HG02943 (cell line): ENCODE measurements at regions not wholly inside any gene's neighbourhood (a gene's known extent, or its start where the extent isn't known, plus 50 kb on each side); places are given as distances from the start of the nearest gene placed in this dataset.

Source experiments
- ATAC-seq: cut with Tn5 transposase; IDR thresholded peaks from one replicate; pipeline ENCODE4 v1.9.1; 2021; ENCODE audit warnings: mild to moderate bottlenecking, low read depth, moderate library complexity; ENCODE audit not compliant: unreplicated experiment

DNA sequence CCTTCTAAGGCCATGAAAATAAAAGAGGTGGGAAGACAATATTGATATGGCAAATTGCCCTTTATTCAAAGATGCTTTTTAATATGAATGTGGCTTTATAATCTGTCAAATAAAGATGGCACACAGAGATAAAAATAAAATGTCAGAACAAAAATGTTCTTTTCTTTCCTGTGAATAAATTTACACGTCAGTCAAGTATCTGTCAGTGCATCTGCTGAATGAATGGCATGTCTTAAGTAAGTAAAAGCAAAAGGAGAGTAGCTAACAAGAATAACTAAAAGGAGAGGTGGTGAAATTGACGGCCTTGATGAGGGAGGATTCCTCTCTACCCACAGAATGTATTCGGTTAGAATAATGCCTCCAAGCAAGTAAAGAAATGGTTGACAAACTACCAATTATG lies 1021.7 kb upstream of the GBE1 start:
- ATAC-seq = no peak

DNA sequence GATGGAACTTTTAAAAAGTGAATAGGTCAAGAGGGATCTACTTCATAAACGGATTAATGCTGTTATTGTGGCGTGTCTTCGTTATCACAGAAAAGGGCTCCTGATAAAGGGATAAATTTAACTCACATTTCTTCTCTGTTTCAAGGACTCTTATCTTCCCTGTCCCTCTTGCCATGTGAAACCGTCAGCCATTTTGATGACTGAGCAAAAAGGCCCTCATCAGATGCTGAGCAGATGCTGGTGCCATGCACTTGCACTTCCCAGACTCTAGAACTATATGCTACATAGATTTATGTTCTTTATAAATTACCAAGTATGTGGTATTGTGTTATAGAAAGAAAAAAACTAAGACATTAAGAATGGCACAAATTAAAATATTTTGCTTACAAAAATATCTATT lies 1011.8 kb upstream of the GBE1 start:
- ATAC-seq = no peak

DNA sequence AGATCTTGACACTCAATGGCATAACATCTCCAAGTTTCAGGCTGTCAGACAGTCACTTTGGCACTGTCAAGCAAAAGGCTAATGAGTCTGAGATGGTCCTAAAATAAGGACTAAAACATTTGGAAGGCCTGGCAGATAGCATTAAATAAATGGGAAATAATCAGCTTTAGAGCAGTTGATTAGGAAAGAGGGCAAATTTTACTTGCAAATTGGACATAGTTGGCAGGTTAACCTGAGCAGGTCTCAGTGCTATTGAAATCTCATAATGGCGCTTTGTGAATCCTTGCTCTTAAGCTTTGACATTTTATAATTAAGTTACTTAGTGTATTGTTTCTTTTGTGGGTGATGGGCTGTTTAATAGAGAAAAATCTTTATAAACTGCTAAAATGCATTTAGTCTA lies 1003.1 kb upstream of the GBE1 start:
- no peak for ATAC-seq

DNA sequence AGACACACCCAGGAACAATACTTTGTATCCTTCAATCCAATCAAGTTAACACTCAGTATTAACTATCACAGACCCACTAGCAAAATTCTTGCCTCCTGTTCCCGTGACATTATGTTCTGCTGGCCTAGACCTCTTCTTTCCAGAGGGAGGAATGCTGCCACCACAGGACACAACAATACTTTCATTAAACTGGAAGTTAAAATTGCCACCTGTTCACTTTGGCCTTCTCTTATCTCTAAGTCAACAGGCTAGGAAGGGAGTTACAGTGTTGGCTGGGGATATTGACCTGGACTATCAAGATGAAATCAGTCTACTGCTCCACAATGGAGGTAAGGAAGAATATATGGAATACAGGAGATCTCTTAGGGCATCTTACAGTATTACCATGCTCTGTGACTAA lies 1000.4 kb upstream of the GBE1 start:
- ATAC-seq = no peak

DNA sequence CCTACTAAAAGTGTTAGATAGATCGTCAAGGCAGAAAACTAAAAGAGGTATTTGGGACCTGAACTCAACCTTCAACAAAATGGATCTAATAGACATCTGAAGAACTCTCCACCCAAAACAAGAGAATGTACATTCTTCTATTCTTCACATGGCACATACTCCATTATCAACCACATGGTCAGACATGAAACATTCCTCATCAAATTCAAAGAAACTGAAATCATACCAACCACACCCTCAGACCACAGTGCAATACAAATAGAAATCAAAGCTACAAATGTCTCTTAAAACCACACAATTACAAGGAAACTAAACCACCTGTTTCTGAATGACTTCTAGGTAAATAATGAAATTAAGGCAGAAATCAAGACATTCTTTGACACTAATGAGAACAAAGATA lies 984.1 kb upstream of the GBE1 start:
- no peak for ATAC-seq

DNA sequence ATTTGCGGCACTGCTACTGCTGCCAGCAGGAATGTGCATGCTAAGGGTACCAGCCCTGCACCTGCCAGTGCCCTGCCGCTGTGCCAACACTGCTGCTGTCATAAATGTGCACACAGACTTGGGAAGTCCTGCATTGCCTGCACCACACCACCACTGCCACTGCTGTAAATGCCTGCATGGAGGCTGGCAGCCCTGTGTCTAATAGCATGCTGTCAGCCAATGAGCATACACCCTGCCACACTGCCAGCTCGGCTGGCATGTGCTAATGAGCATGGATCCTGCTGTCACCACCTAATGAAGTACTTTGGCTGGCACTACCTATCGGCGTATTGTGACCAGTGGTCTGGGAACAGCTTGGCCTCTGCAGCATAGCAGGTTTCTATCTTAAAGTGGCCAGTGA lies 981.8 kb upstream of the GBE1 start:
- no peak for ATAC-seq

DNA sequence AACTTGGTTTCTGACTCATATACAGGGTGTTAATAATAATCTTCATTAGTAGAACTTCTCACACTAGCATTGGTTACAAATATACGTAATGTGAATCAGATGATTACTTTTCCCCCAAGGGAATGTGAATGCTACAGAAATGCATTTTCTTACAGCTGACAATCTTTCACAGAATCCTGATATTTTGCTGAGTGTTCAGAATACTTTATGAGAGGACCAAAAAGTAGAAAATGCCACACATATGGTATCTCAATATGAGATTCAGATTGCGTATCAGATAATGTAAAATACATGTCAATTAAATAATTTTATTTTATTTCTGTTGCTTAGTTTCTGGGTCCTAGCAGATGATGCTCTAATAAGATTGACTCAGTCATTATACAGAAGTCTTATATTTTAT lies 979.9 kb upstream of the GBE1 start:
- no peak for ATAC-seq

DNA sequence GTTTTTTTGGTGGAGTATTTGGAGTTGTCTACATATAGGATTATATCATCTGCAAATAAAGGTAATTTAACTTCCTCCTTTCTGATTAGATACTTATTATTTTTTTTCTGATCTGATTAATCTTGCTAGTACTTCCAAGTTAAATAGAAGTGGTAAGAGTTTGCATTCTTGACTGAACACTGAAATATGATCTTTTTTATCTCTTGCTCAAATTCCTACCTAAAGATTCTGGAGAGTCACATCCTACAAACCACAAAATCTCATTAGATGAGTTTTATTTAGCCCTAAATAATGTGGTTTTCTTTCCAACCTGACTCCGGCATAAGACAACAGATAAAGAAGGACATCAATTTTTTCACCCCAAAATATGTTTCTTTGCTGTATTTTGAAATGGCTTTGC lies 977.9 kb upstream of the GBE1 start:
- no peak for ATAC-seq

DNA sequence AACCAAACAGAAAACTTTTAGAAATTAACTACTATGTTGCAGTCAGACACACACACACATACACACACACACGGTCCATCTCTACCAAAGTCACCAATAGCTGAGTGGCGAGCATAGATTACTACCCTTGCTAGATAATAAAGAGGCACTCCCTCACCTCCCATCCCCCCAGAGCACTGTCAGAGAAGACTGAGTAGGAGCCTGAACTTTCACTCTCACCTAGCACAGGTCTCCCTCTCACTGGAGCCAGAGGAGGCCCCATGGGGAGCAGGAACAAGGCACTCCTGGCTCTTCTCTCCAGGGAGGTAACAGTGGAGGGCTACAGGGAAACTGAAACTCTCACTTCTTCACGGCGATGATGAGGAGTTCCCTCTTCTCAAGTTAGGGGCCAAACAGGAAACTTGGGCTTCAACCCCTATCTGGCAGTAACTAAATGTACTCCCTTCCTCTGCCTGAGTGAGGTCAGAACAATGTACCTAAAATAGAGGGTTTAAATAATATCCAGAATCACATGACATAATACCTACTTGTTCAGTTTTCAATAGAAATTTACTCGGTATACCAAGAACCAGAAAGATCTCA lies 975.3 kb upstream of the GBE1 start:
- no peak for ATAC-seq

DNA sequence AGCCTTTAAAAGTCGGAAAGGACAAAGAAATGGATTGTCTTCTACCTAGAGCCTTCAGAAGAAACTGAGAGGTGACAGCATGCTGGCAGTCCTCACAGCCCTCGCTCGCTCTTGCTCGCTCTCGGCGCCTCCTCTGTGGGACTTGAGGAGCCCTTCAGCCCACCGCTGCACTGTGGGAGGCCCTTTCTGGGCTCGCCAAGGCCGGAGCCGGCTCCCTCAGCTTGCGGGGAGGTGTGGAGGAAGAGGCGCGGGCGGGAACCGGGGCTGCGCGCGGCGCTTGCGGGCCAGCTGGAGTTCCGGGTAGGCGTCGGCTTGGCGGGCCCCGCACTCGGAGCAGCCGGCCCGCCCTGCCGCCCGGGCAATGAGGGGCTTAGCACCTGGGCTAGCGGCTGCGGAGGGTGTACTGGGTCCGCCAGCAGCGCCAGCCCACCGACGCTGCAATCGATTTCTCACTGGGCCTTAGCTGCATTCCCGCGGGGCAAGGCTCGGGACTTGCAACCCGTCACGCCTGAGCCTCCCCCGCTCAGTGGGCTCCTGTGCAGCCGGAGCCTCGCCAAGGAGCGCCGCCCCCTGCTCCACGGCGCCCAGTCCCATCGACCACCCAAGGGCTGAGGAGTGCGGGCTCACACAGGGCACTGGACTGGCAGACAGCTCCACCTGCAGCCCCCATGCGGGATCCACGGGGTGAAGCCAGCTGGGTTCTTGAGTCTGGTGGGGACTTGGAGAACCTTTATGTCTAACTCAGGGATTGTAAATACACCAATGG lies 953.8 kb upstream of the GBE1 start:
- no peak for ATAC-seq

DNA sequence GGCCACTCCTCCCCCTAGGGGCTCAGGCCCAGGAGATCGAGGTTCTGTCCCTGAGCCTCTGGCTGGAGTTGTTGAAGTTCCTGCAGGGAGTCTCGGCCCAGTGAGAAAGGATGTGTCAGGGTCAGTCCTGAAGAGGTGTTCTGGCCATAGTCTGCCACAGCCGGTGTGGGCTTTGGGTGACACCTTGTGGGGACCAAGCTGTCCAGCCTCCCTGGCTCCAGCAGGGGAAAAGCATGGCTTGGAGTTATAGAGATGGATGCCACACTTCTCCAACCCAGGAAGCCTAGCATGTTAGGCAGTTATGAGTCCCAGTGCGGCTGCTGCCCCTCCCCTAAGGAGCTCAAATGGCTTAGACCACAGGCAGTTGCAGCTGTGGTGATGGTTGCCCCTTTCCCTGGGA lies 945.6 kb upstream of the GBE1 start:
- no peak for ATAC-seq

DNA sequence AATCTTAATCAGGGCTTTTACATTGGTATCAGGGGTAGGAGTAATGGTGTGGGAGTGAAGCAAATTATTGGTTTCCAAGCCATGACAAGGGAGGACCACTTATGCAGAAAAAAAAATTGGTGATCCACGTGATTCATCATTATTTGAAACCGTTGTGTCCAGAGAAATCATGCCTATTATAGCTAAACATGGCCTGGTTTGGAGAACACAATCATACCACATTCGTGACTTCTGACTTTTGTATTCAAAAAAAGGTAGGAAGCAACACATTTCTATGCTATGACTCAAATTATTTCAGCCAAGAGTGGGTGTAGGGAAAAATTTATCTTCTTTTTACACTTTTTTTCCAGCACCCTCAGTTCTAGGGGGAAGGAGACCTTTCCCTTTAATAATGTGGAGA lies 924.3 kb upstream of the GBE1 start:
- ATAC-seq = no peak

DNA sequence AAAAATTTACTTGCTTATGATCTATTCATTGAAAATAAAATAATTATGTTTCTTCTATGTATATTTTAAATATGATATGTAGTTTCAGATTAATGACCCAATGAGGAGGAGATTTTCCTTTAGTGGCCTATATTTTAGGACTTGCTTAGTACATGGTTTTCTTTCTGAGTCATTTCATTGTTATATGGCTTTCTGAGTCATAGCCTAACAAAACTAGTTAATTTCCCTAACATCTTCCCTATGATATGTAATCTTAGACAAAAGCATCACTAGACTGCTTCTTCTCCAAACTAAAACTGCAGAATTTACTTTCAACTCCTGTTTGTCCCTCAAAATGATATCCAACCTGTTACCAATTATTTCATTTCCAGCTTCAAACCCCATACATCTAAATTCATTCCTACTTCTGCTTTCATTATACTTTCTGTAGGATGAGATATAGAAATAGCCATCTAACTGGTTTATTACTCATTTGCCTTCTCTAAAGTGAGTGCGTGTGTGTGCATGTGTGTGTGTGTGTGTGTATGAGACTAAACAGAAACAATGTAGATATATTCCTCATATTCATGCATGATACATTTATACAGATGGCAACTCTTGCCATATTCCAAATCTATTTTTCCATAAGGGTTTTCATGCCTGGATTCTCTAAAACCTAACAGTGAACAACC lies 915.0 kb upstream of the GBE1 start:
- no peak for ATAC-seq

DNA sequence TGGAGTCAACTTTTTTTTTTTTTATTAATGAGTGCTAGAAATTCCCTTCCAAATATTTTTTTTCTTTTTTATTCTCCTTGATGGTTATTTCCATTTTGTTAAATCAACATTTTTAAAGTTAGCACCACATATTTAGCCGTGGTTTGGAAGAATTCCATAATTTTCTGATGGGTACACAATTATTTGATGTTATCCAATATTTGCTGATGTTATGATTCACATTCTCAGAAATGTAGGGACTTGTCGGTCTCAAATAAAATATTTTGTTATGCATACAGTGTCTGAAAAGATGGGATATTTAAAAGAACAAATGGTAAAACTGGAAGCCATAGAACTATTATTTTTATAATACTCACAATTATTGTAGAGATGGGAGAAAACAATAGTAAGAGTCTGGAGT lies 911.5 kb upstream of the GBE1 start:
- no peak for ATAC-seq

DNA sequence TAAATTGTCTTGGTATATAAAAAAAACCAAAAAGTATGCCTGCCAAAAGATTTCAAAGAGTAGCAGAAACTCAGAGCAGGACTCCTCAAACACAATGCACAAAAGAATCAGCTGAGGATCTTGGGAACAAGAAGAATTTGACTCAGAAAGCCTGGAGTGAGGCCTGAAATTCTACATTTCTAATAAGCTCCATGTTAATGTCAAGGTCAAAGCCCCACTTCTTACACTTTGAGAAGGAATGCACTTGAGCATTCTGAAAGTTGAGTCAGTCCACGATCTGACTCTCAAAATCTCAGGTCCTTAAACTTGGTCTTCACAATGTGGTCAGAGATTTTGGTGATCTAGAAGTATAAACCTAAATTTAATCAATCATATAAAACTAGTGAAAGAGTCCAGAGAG lies 910.0 kb upstream of the GBE1 start:
- ATAC-seq = no peak

DNA sequence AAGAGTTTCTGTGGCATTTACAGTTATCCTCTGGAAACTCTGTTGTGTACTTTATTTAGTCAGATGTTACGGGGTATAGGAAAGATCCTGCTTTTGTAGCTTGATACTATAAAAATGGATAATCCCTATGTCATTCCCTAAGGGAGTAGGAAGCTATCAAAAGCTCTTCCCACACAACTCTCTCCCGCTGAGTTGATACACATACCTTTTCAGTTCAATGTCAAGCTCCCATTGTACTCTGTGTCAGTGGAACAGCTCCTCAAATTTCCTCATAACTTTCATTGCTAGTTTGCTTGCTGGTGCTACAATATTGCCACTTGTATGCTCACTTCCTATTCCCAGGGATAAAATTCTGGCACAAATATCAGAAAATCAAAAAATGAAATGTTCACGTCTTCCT lies 893.3 kb upstream of the GBE1 start:
- ATAC-seq = no peak

DNA sequence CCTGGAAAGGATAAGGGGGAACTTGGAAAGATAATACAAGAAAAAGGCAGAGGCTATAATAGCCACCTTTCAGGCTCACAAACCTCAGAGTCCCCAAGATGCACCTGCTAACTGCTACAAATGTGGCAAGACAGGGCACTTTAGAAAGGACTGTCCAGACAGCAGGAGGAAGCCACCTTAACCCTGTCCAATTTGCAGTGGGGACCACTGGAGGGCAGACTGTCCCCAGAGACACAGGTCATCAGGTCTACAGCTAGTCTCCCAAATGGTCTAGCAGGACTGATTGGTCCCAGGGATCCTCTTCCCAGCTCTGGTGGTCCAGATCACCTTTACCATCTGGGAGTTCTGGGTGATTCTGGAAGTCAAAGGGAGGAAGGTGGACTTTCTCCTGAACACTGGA lies 882.5 kb upstream of the GBE1 start:
- no peak for ATAC-seq

DNA sequence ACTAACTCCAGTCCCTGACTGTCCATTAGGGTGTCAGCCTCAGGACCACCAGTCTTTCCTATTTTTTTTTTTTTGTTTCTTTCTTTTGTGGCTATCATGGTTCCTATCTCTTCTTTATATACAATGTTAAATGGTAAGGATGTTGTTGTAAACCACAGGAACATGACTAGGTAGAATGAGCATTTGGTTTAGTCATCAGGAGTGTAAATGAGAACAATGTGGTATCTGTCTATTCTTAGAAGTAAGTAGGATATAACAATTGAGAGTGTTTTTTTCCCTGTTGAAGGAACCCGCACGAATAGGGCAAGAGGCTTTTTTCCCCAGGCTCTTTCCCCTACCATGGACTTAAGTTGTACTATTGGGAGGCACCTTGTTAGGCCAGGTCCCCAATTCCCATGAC lies 880.3 kb upstream of the GBE1 start:
- no peak for ATAC-seq

DNA sequence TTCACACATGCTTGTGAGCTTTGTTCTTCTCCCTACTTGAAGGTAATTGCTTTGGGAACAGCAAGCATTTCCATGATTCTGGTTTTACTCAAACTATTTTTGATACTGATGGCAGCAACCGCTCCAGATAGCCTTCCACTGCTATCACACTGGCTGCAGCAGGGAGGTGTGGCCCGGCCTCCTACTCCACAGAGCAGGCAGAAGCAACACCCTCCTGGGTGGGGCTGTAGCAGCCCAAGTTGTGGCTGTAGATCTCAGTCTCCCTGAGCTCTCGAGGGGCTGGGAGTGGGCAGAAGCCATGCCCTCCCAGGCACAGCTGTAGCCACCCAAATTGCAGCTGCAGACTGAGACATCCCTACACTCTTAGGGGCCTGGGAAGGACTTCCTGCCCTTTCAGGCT lies 878.8 kb upstream of the GBE1 start:
- no peak for ATAC-seq

DNA sequence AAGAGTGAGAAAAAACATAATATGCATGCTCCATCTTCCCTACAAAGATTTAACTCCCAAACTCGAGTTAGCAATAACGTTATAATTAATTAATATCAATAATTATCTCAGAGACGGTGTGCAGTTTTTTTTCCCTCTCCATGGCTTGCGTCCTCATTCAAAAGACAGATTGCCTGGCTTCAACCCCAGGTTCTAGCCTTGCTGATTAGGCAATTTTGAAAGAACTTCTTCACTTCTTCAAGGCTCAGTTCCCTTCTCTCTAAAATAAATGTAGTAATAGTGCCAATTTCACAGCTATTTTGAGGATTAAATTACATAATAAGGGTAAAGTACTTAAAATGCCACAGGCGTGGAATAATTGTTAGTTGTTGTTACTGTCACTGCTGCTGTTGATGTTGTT lies 876.1 kb upstream of the GBE1 start:
- ATAC-seq = no peak

DNA sequence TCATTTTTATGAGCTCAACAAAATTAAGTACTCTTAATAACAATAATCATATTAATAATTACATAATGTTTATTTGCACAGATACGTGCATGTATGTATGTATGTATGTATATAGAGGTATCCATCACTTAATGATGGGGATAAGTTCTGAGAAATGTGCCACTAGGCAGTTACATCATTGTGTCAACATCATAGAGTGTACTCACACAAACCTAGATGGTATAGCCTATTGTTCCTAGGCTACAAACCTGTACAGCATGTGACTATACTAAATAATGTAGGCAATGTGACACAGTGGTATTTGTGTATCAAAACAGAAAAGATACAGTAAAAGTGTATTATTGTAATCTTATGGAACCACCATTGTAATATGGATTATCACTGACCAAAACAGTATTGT lies 874.7 kb upstream of the GBE1 start:
- ATAC-seq = no peak

DNA sequence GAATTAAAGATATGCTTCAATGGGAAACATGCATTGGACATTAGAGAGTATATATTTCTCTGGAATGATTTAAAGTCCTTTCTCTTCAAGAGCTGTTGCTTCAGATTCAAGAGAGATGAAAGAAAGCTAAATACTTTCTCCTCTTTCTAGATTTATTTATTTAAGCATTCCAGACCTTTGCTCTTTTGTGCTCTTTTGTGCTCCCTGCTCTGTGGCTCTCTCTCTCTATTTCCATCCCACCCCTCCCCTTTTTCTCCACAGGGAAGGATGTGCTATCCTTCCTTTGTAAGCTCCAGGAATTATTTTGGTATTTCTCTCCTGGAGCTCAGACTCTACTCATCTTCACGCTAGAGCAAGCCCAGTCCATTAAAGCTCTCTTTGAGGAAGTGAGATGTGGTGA lies 871.9 kb upstream of the GBE1 start:
- no peak for ATAC-seq
